ENCODE measurements at regions not wholly inside any gene's neighbourhood (a gene's known extent, or its start where the extent isn't known, plus 50 kb on each side); places are given as distances from the start of the nearest gene placed in this dataset.
A peak's percentile ranks its signal among the peaks of the same experiment; 100 is the strongest.

DNA sequence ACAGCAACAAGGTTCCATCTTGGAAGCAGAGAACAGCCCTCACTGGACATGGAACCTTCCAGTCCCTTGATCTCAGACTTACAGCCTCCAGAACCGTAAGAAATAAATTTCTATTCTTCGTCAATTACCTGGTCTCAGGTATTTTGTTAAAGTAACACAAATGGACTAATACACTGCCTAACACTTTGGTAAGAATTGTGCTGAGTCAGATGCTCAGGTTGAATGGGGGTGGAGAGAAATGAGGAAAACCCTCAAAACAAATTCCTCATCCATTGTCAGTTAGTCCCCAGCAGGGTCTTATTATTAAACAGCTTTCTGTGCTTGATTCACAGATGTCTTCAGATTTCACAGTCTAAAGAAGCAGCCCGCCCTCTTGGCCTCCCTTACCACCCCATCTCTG, 306.2 kb upstream of the SLCO3A1 start:
- Histone ChIP-seq H3K27me3 (ENCODE audit: control insufficient read depth, insufficient read depth, low read length) (no peaks in the 10 kb centered on the region), H3K36me3 (ENCODE audit: control insufficient read depth, insufficient read depth, low read length) (no peaks in the 10 kb centered on the region), H3K4me1 (ENCODE audit: control insufficient read depth, extremely low read depth, insufficient read depth, low read length) (no peaks in the 10 kb centered on the region), H3K9ac (ENCODE audit: insufficient read depth, low read length) (no peak overlapping the region), H2AFZ (ENCODE audit: low read length) (no peak overlapping the region), H3K9me3 (ENCODE audit: control insufficient read depth, insufficient read depth, low read depth, low read length) (no peaks in the 10 kb centered on the region), H3K4me2 (ENCODE audit: extremely low read depth, insufficient read depth, low read length) (no peak overlapping the region), H4K20me1 (ENCODE audit: control insufficient read depth, extremely low read depth, insufficient read depth, low read length) (no peaks in the 10 kb centered on the region), H3K4me3 (replicated peaks in 1 of 4; ENCODE audit: control extremely low read depth in 1 of 4, insufficient read depth in 1 of 4, low read depth in 3 of 4, low read length in 4 of 4) (no peak overlapping the region), H3K79me2 (ENCODE audit: control insufficient read depth, insufficient read depth, low read length) (no peaks in the 10 kb centered on the region), H3K27ac (ENCODE audit: insufficient read depth, low read length) (no peak overlapping the region)
- TF ChIP-seq EZH2 (IDR thresholded peaks at IDR 0.05; ENCODE audit: low read length, missing control alignments): no peak
- TF ChIP-seq, protein P1, sequence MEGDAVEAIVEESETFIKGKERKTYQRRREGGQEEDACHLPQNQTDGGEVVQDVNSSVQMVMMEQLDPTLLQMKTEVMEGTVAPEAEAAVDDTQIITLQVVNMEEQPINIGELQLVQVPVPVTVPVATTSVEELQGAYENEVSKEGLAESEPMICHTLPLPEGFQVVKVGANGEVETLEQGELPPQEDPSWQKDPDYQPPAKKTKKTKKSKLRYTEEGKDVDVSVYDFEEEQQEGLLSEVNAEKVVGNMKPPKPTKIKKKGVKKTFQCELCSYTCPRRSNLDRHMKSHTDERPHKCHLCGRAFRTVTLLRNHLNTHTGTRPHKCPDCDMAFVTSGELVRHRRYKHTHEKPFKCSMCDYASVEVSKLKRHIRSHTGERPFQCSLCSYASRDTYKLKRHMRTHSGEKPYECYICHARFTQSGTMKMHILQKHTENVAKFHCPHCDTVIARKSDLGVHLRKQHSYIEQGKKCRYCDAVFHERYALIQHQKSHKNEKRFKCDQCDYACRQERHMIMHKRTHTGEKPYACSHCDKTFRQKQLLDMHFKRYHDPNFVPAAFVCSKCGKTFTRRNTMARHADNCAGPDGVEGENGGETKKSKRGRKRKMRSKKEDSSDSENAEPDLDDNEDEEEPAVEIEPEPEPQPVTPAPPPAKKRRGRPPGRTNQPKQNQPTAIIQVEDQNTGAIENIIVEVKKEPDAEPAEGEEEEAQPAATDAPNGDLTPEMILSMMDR (conservative IDR thresholded peaks at IDR 0.05 in 1 of 2, IDR thresholded peaks at IDR 0.05 in 1 of 2; ENCODE audit: low read depth in 1 of 2, low read length in 2 of 2): no peak
- DNase-seq (ENCODE audit: low read depth in 2 of 2): no peak

DNA sequence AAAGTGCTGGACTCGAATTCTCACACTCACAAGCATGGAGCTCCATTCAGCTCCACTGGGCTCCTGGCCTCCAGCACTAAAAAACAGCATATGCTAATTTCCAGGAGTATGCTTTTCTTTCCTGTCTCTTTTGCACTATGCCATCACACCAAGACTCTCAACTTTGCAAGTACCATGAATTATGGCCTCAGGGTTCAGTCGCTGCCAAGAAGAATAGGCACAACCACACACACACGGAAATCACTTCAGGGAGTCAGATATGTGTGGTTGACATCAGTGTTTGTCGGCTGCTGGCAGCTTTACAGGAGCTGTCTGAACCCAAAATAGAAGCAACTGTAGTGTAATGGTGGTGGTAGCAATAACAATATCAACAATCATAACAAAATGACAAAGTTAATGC, 305.0 kb upstream of the SLCO3A1 start:
- Histone ChIP-seq H3K9me3 (ENCODE audit: control insufficient read depth, insufficient read depth, low read depth, low read length) (no peaks in the 10 kb centered on the region), H3K4me2 (ENCODE audit: extremely low read depth, insufficient read depth, low read length) (no peak overlapping the region), H3K4me3 (replicated peaks in 1 of 4; ENCODE audit: control extremely low read depth in 1 of 4, insufficient read depth in 1 of 4, low read depth in 3 of 4, low read length in 4 of 4) (no peak overlapping the region), H3K36me3 (ENCODE audit: control insufficient read depth, insufficient read depth, low read length) (no peaks in the 10 kb centered on the region), H2AFZ (ENCODE audit: low read length) (no peak overlapping the region), H3K27me3 (ENCODE audit: control insufficient read depth, insufficient read depth, low read length) (no peaks in the 10 kb centered on the region), H3K79me2 (ENCODE audit: control insufficient read depth, insufficient read depth, low read length) (no peaks in the 10 kb centered on the region), H4K20me1 (ENCODE audit: control insufficient read depth, extremely low read depth, insufficient read depth, low read length) (no peaks in the 10 kb centered on the region), H3K27ac (ENCODE audit: insufficient read depth, low read length) (no peak overlapping the region), H3K9ac (ENCODE audit: insufficient read depth, low read length) (no peak overlapping the region), H3K4me1 (ENCODE audit: control insufficient read depth, extremely low read depth, insufficient read depth, low read length) (no peaks in the 10 kb centered on the region)
- TF ChIP-seq EZH2 (IDR thresholded peaks at IDR 0.05; ENCODE audit: low read length, missing control alignments): no peak
- TF ChIP-seq, protein P1 (conservative IDR thresholded peaks at IDR 0.05 in 1 of 2, IDR thresholded peaks at IDR 0.05 in 1 of 2; ENCODE audit: low read depth in 1 of 2, low read length in 2 of 2): no peak
- DNase-seq (ENCODE audit: low read depth in 2 of 2): peak; percentile 12 to 37

DNA sequence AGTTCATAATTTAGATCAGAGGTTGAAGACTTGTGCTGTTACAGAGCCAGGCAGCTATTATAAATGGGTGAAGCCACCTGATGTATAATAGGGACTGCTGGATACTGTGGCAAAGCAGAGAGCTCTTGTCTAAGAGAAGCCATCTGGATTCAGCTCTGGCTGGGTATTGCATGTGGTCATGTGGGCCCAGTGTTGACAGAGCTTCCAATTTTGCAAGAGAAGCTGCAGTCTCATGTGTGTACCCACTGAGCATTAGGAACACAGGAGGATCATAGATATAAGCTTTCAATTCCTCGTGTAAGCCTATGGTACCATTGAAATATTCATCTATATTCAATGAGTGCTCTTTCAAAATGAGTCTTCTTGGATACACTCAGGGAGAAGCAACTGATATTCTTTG, 303.9 kb upstream of the SLCO3A1 start:
- no peaks in the 10 kb centered on the region for H4K20me1 ChIP-seq (ENCODE audit: control insufficient read depth, extremely low read depth, insufficient read depth, low read length)
- TF ChIP-seq, protein P1 (conservative IDR thresholded peaks at IDR 0.05 in 1 of 2, IDR thresholded peaks at IDR 0.05 in 1 of 2; ENCODE audit: low read depth in 1 of 2, low read length in 2 of 2): no peak
- TF ChIP-seq EZH2 (IDR thresholded peaks at IDR 0.05; ENCODE audit: low read length, missing control alignments): no peak
- DNase-seq (ENCODE audit: low read depth in 2 of 2): no peak
- H3K27me3 ChIP-seq (ENCODE audit: control insufficient read depth, insufficient read depth, low read length): no peaks in the 10 kb centered on the region
- H3K79me2 ChIP-seq (ENCODE audit: control insufficient read depth, insufficient read depth, low read length): no peaks in the 10 kb centered on the region
- no peaks in the 10 kb centered on the region for H3K4me1 ChIP-seq (ENCODE audit: control insufficient read depth, extremely low read depth, insufficient read depth, low read length)
- H3K4me2 ChIP-seq (ENCODE audit: extremely low read depth, insufficient read depth, low read length): no peak overlapping the region
- H3K27ac ChIP-seq (ENCODE audit: insufficient read depth, low read length): no peak overlapping the region
- no peaks in the 10 kb centered on the region for H3K9me3 ChIP-seq (ENCODE audit: control insufficient read depth, insufficient read depth, low read depth, low read length)
- no peak overlapping the region for H3K9ac ChIP-seq (ENCODE audit: insufficient read depth, low read length)
- H2AFZ ChIP-seq (ENCODE audit: low read length): no peak overlapping the region
- no peak overlapping the region for H3K4me3 ChIP-seq (replicated peaks in 1 of 4; ENCODE audit: control extremely low read depth in 1 of 4, insufficient read depth in 1 of 4, low read depth in 3 of 4, low read length in 4 of 4)
- H3K36me3 ChIP-seq (ENCODE audit: control insufficient read depth, insufficient read depth, low read length): no peaks in the 10 kb centered on the region
